Mesenchymal stem cell (in vitro differentiated cells and primary cell): ENCODE measurements at regions not wholly inside any gene's neighbourhood (a gene's known extent, or its start where the extent isn't known, plus 50 kb on each side); places are given as distances from the start of the nearest gene placed in this dataset.

Experiments
- DNase-seq: peaks from one replicate; pipeline ENCODE4 v3.0.0-alpha.2; 2013
- H2AFZ ChIP-seq: one replicate; pipeline ENCODE4 v1.6.1; 2013; ENCODE audit warnings: low read depth, mild to moderate bottlenecking, control low read depth, inconsistent platforms, low read length, moderate library complexity
- H2AK5ac ChIP-seq: 2 replicates; pipeline ENCODE4 v1.6.1; 2013; ENCODE audit warnings: low read length, moderate library complexity, mild to moderate bottlenecking, inconsistent platforms; ENCODE audit not compliant: severe bottlenecking
- H2BK120ac ChIP-seq: one replicate; pipeline ENCODE4 v1.6.1; 2013; ENCODE audit warnings: low read depth, mild to moderate bottlenecking, inconsistent platforms, low read length, moderate library complexity
- H2BK12ac ChIP-seq, 2 experiments: one replicate each; pipeline ENCODE4 v1.6.1; 2013; ENCODE audit warnings: inconsistent platforms in 2 of 2, low read length in 2 of 2, mild to moderate bottlenecking in 2 of 2, moderate library complexity in 2 of 2, control low read depth in 1 of 2
- H2BK15ac ChIP-seq: one replicate; pipeline ENCODE4 v1.6.1; 2013; ENCODE audit warnings: mild to moderate bottlenecking, low read depth, inconsistent platforms; ENCODE audit not compliant: poor library complexity, severe bottlenecking
- H2BK5ac ChIP-seq: 2 replicates; pipeline ENCODE4 v1.6.1; 2013; ENCODE audit warnings: low read depth, mild to moderate bottlenecking, low read length, control low read depth, inconsistent platforms; ENCODE audit not compliant: poor library complexity, severe bottlenecking
- H3K14ac ChIP-seq, 2 experiments: one replicate each; pipeline ENCODE4 v1.6.1; 2013; ENCODE audit warnings: inconsistent platforms in 2 of 2, low read length in 2 of 2, control low read depth in 1 of 2, mild to moderate bottlenecking in 1 of 2, moderate library complexity in 1 of 2
- H3K18ac ChIP-seq, 2 experiments: one replicate each; pipeline ENCODE4 v1.6.1; 2013; ENCODE audit warnings: inconsistent platforms in 2 of 2, low read length in 2 of 2, control low read depth in 1 of 2, low read depth in 1 of 2, mild to moderate bottlenecking in 1 of 2
- H3K23ac ChIP-seq, 2 experiments: one replicate each; pipeline ENCODE4 v1.6.1; 2013; ENCODE audit warnings: inconsistent platforms in 2 of 2, low read length in 2 of 2, mild to moderate bottlenecking in 2 of 2, moderate library complexity in 2 of 2, control low read depth in 1 of 2
- H3K27ac ChIP-seq: 2 replicates; pipeline ENCODE4 v1.5.1; 2013; ENCODE audit warnings: mild to moderate bottlenecking, moderate library complexity, low read length, control low read depth, inconsistent platforms; ENCODE audit not compliant: poor library complexity, severe bottlenecking
- H3K27me3 ChIP-seq, 2 experiments: 2 replicates each; pipeline versions ENCODE4 v1.6.1 to v1.7.0; 2013; ENCODE audit warnings: low read length in 2 of 2, mild to moderate bottlenecking in 2 of 2, moderate library complexity in 2 of 2, control low read depth in 1 of 2, inconsistent platforms in 1 of 2; ENCODE audit not compliant: control insufficient read depth in 1 of 2, insufficient read depth in 1 of 2
- H3K36me3 ChIP-seq, 2 experiments: 2 replicates each; pipeline versions ENCODE4 v1.6.1 to v1.7.0; 2013; ENCODE audit warnings: low read length in 2 of 2, control low read depth in 1 of 2, inconsistent platforms in 1 of 2, low read depth in 1 of 2, mild to moderate bottlenecking in 1 of 2; ENCODE audit not compliant: insufficient read depth in 2 of 2, control insufficient read depth in 1 of 2
- H3K4ac ChIP-seq, 2 experiments: one replicate each; pipeline ENCODE4 v1.6.1; 2013; ENCODE audit warnings: inconsistent platforms in 2 of 2, low read length in 2 of 2, mild to moderate bottlenecking in 2 of 2, moderate library complexity in 2 of 2, control low read depth in 1 of 2, low read depth in 1 of 2
- H3K4me1 ChIP-seq: 2 replicates; pipeline ENCODE4 v1.6.1; 2013; ENCODE audit warnings: low read depth, low read length, control low read depth; ENCODE audit not compliant: control insufficient read depth, insufficient read depth
- H3K4me2 ChIP-seq: 2 replicates; pipeline ENCODE4 v1.6.1; 2013; ENCODE audit warnings: low read length, mild to moderate bottlenecking, inconsistent platforms; ENCODE audit not compliant: poor library complexity, severe bottlenecking
- H3K4me3 ChIP-seq, 2 experiments: 2 replicates each; pipeline versions ENCODE4 v1.5.1 to v1.7.0; 2013; ENCODE audit warnings: low read length in 2 of 2, mild to moderate bottlenecking in 2 of 2, control low read depth in 1 of 2, low read depth in 1 of 2; ENCODE audit not compliant: insufficient read depth in 1 of 2
- H3K79me1 ChIP-seq: replicated peaks from 2 replicates; pipeline ENCODE4 v1.6.1; 2013; ENCODE audit warnings: mild to moderate bottlenecking, control low read depth, low read length, inconsistent platforms; ENCODE audit not compliant: poor library complexity, severe bottlenecking
- H3K9ac ChIP-seq: 2 replicates; pipeline ENCODE4 v1.7.0; 2013; ENCODE audit warnings: mild to moderate bottlenecking, low read length, moderate library complexity
- H3K9me3 ChIP-seq: 2 replicates; pipeline ENCODE4 v1.7.0; 2013; ENCODE audit warnings: mild to moderate bottlenecking, low read length; ENCODE audit not compliant: control insufficient read depth
- H4K8ac ChIP-seq: one replicate; pipeline ENCODE4 v1.6.1; 2013; ENCODE audit warnings: inconsistent platforms, mild to moderate bottlenecking, low read length, moderate library complexity
- H4K91ac ChIP-seq: one replicate; pipeline ENCODE4 v1.6.1; 2013; ENCODE audit warnings: mild to moderate bottlenecking, low read length, inconsistent platforms
- WGBS: methylation state at CpG from one replicate; pipeline ENCODE4 v1.1.7; 2013; ENCODE audit warnings: mixed read lengths; 5-methylcytosine and 5-hydroxymethylcytosine counted together

DNA sequence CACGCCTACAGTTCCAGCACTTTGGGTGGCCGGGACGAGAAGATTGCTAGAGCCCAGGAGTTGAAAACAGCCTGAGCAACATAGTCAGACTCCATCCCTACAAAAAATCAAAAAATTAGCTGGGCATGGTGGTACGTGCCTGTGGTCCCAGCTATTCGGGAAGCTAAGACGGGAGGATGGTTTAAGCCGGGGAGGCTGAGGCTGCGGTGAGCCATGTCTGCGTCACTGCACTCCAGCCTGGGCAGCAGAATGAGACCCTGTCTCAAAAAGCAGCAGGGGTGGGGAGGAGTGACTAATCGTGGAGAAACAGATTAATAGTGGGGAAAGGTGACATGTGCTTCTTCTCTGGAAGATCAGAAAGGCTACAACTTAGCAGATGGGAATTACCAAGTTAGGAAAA lies 58.1 kb upstream of the GPC1 start:
- Histone ChIP-seq H2BK12ac (no peak overlapping the region), H3K4me3 (no peak overlapping the region), H3K9ac (no peak overlapping the region), H3K23ac (no peak overlapping the region), H2BK15ac (no peak overlapping the region), H3K4me1 (peaks cover 18% of the 10 kb centered on the region), H4K91ac (no peak overlapping the region), H2AK5ac (no peak overlapping the region), H2BK120ac (no peak overlapping the region), H2BK5ac (no peak overlapping the region), H3K9me3 (no peaks in the 10 kb centered on the region), H3K27me3 (peaks cover 4% of the 10 kb centered on the region in 2 experiments), H3K4ac (no peak overlapping the region), H3K4me2 (no peak overlapping the region), H3K36me3 (no peaks in the 10 kb centered on the region), H3K79me1 (no peaks in the 10 kb centered on the region), H3K14ac (no peak overlapping the region), H3K18ac (no peak overlapping the region), H3K27ac (no peak overlapping the region), H2AFZ (no peak overlapping the region), H4K8ac (no peak overlapping the region)
- 90% methylated on average over 9 of the region's 10 CpGs for WGBS
- DNase-seq: no peak

DNA sequence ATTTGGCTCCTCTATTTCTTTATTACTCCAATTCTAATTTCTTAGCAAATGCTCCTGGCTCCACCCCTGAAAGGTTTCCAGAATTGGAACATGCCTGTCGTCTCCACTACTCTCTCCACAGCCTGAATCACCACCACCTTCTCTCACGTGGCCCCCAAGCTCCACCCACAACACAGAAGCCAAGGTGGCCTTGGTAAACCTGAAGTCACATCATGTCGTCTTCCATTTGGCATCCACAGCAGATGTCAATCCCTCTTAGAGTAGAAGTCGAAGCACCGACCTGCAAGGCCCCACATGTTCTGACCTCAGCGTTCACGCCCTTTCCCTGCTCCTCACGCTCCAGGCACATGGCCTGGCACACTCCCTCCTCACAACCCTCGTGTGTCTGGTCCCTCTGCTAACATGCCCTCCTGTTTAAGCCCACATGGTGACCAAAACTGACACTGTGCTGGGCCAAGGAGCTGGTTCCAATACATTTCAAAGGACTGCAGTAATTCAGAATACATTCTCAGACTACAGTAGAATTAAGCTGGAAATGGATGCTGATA lies 56.3 kb upstream of the GPC1 start:
- peak overlapping the region; percentile 45 for H2BK15ac ChIP-seq
- H4K8ac ChIP-seq: no peak overlapping the region
- H3K23ac ChIP-seq: no peak overlapping the region
- no peak overlapping the region for H2BK5ac ChIP-seq
- no peak overlapping the region for H2AFZ ChIP-seq
- peaks cover 4% of the 10 kb centered on the region in 2 experiments for H3K27me3 ChIP-seq
- no peak for DNase-seq
- no peak overlapping the region for H3K9ac ChIP-seq
- no peak overlapping the region for H3K27ac ChIP-seq
- no peak overlapping the region for H3K18ac ChIP-seq
- peaks cover 11% of the 10 kb centered on the region for H3K4me1 ChIP-seq
- no peaks in the 10 kb centered on the region for H3K9me3 ChIP-seq
- H2BK12ac ChIP-seq: no peak overlapping the region
- no peaks in the 10 kb centered on the region for H3K36me3 ChIP-seq
- no peak overlapping the region for H3K14ac ChIP-seq
- H3K4me3 ChIP-seq: no peak overlapping the region
- H3K4ac ChIP-seq: no peak overlapping the region
- no peak overlapping the region for H3K4me2 ChIP-seq
- WGBS: 69% methylated on average over 9 of the region's 9 CpGs
- H2AK5ac ChIP-seq: no peak overlapping the region
- no peaks in the 10 kb centered on the region for H3K79me1 ChIP-seq
- H2BK120ac ChIP-seq: no peak overlapping the region
- H4K91ac ChIP-seq: peak overlapping the region; percentile 74

DNA sequence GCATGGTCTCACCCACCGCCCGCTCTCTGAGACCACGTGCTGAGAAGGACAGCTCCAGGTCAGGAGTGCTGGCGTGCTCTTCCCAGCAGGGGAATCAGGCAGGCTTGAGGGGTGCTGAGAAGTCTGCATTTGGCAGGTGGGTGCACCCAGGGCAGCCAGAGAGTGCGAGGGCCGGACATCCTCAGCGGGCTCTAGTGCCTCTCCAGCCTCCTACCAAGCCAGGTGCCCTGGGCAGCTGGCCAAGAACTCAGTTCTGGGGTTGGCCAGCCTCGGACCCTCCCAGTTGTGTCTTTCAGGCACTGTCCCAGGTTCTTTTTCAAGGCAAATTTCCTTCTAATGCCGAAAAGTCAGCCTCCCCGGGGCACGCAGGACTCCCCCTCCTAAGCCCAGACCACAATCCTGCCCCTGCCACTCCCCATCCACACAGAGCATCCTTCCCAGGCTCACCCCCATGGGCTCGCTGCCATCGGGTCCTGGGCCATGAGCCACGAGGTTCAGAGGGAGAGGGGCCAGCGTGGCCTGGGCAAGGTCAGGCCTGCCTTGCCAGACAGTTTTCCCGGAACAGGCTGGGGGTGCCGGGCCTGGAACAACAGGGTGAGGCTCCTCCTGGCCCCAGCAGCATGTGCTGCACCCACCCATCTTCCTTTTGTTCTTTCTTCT lies 52.2 kb upstream of the GPC1 start:
- H3K23ac ChIP-seq: no peak overlapping the region
- DNase-seq: no peak
- no peak overlapping the region for H3K27ac ChIP-seq
- no peak overlapping the region for H4K91ac ChIP-seq
- no peak overlapping the region for H2BK12ac ChIP-seq
- H2BK5ac ChIP-seq: no peak overlapping the region
- no peak overlapping the region for H3K4ac ChIP-seq
- no peak overlapping the region for H3K14ac ChIP-seq
- H3K18ac ChIP-seq: no peak overlapping the region
- no peak overlapping the region for H2AFZ ChIP-seq
- H2BK120ac ChIP-seq: no peak overlapping the region
- 86% methylated on average over 17 of the region's 17 CpGs for WGBS
- peaks cover 0 to 12% of the 10 kb centered on the region in 2 experiments for H3K27me3 ChIP-seq
- H3K36me3 ChIP-seq: no peaks in the 10 kb centered on the region
- no peak overlapping the region for H3K9ac ChIP-seq
- H2AK5ac ChIP-seq: no peak overlapping the region
- no peak overlapping the region for H2BK15ac ChIP-seq
- no peaks in the 10 kb centered on the region for H3K9me3 ChIP-seq
- H3K4me1 ChIP-seq: peaks cover 8% of the 10 kb centered on the region
- H4K8ac ChIP-seq: no peak overlapping the region
- no peaks in the 10 kb centered on the region for H3K79me1 ChIP-seq
- H3K4me2 ChIP-seq: no peak overlapping the region
- no peak overlapping the region for H3K4me3 ChIP-seq

DNA sequence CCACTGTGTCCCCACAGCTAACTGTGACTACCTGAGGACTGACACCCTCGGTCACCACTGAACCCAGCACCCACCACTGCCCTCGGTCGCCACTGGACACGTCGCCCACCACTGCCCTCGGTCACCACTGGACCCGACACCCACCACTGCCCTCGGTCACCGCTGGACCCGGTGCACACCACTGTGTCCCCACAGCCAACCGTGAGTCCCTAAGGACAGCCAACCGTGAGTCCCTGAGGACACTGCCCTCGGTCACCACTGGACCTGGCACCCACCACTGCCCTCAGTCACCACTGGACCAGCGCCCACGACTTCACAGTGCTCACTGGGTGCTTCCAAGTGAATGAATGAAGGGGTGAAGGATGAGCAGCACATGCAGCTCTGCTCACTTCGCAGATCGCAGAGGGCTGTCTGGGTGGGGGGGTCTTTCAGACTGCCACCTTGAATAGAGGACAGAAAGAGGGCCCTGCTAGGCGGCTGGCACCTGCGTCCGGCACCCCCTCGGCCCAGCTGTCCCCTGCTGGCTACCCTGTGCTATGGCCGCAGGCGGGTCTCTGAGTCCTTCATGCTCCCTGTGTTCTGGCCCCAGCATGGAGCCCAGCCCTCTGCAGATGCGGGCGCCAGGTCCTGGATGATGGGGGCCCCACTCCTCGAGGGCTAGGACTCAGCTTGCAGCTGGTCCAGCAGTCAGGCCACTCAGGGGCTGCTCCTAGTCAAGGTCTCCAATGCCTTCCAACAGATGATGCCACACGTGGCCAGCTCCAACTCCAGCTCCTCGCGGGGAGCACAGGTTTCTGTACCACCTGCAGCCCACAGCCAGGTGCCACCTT lies 51.4 kb upstream of the GPC1 start:
- Histone ChIP-seq H3K79me1 (no peaks in the 10 kb centered on the region), H3K14ac (peak overlapping the region in 1 of 2 experiments; percentile 14), H3K9ac (no peak overlapping the region), H2BK15ac (no peak overlapping the region), H3K4ac (no peak overlapping the region), H3K27ac (no peak overlapping the region), H3K4me3 (no peak overlapping the region), H3K4me2 (no peak overlapping the region), H3K18ac (no peak overlapping the region), H2BK12ac (no peak overlapping the region), H2BK120ac (no peak overlapping the region), H3K27me3 (peaks cover 0 to 12% of the 10 kb centered on the region in 2 experiments), H2BK5ac (no peak overlapping the region), H4K91ac (no peak overlapping the region), H3K23ac (no peak overlapping the region), H2AK5ac (no peak overlapping the region), H2AFZ (no peak overlapping the region), H3K4me1 (peaks cover 8% of the 10 kb centered on the region), H3K36me3 (no peaks in the 10 kb centered on the region), H3K9me3 (no peaks in the 10 kb centered on the region), H4K8ac (no peak overlapping the region)
- no peak for DNase-seq
- WGBS: 87% methylated on average over 29 of the region's 29 CpGs
